B cell (primary cell): ENCODE measurements at regions not wholly inside any gene's neighbourhood (a gene's known extent, or its start where the extent isn't known, plus 50 kb on each side); places are given as distances from the start of the nearest gene placed in this dataset.

Experiments used
- CTCF ChIP-seq: fragments of 200-600 bp; IDR thresholded peaks from one replicate; pipeline ENCODE4 v1.8.0; 2022; ENCODE audit warnings: antibody characterized with exemption, mild to moderate bottlenecking
- EZH2 ChIP-seq: IDR thresholded peaks from 2 replicates; pipeline ENCODE4 v1.6.1; 2012; ENCODE audit warnings: borderline replicate concordance, low read depth, mild to moderate bottlenecking, moderate library complexity, low read length; ENCODE audit not compliant: insufficient read depth, poor library complexity, severe bottlenecking

GRCh38 chr9:14981291-14981950 lies 71.2 kb upstream of the FREM1 start:
- TF ChIP-seq CTCF (no peak), EZH2 (no peak)
